Stimulated activated CD4-positive, alpha-beta T cell treated with anti-CD3 and anti-CD28 coated beads, Interleukin-4, amount 100 ng/mL, for 1 hour (primary cell): ENCODE measurements at regions not wholly inside any gene's neighbourhood (a gene's known extent, or its start where the extent isn't known, plus 50 kb on each side); places are given as distances from the start of the nearest gene placed in this dataset.
"Not testable (repeated sequence)": the region's sequence is repeated elsewhere in the genome, so short reads cannot be mapped to it uniquely, and the experiment has no call there.

ENCODE experiments used
- DNase-seq: peaks from one replicate; pipeline ENCODE4 v3.0.0-alpha.2; 2020

- no peak for DNase-seq
Measured at GRCh38 chr2:105489168-105489878, 90.5 kb upstream of the FHL2 start.

DNA sequence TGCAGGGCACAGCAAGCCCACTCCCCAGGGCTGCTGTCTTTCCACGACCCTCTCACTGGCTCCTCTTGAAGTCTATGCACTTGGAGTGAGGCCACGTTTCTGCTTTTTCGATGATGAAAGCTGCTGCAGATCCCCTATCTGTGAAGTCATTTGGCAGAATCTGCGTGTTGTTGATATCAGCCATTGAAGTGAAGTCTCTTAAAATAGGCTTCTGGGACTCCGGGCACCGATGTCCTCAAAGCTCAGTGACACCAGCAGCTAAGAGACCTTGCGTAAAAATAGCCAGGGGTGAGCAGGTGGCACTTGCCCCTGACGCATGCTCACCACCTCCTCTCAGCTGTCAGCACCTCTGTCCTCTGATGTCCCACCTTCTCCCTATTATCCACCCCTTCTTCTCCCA, 89.4 kb upstream of the FHL2 start:
- DNase-seq, result no peak

DNA sequence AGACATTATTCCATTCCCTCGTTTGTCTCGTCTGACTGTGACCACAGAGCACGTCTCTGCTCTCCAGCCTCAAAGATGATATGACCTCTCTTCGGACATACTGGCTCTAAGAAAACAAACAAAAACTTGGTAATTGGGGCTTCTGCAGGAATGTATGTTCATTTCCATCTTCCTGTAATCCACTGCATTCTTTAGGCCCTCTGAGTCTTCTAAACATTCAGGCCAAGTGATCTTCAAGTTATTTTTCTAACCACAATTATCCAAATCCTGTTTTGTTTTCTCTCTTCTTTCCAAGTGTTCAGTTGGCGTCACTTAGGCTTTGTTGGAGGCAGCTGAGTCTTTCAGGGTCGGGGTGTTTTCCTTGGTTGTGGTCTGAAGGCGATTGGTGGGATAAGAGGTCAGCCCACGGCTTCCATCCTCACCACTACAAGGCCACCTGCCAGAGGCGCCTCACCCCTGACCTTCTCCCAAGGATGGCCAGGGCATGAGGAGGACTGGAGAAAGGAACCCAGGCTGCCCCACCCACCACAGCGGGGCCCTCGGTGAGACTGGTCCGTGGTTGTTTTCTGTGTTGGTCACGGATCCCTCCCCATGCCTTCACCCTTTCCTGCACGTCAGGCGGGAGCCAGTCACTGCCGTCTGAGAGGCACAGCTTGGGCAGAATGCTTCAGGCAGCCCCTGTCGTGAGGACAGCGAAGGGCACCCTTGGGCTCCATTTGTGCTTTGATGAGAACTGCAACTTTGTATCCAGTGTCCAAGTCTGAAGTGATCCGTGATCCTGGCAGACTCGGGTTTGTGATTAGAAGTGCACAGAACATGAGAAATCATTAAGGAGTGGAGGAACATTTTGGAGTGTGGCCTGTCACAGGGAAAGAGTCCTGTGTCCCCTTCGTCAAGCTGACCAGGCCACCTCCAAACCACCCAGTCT, 88.6 kb upstream of the FHL2 start:
- no peak for DNase-seq

GRCh38 chr2:105486762-105487141, 87.9 kb upstream of the FHL2 start:
- no peak for DNase-seq

- DNase-seq, result no peak
Measured at GRCh38 chr2:105478670-105479069, 79.8 kb upstream of the FHL2 start.

DNA sequence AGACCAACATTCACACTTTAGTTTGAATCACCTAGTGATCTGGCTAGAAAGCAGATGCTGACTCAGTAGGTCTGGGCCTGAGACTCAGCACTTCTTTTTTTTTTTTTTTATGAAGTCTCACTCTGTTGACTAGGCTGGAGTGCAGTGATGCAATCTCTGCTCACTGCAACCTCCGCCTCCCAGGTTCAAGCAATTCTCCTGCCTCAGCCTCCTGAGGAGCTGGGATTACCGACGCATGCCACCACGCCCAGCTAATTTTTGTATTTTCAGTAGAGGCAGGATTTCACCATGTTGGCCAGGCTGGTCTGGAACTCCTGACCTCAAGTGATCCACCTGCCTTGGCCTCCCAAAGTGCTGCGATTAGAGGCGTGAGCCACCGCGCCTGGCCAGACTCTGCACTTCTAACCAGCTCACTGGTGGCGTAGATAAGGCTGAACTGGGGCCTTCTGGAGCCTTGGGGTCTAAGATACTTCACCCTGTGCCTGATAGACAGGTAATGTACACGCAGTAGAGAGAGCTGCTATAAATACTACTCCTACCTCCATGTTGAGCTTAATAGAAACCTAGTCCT, 78.3 kb upstream of the FHL2 start:
- DNase-seq, result not testable (repeated sequence)

GRCh38 chr2:105473011-105473410, 74.2 kb upstream of the FHL2 start:
- DNase-seq, result no peak

- DNase-seq, result no peak
Measured at GRCh38 chr2:105470979-105471378, 72.1 kb upstream of the FHL2 start.

- no peak for DNase-seq
Measured at GRCh38 chr2:105469781-105470180, 70.9 kb upstream of the FHL2 start.

DNA sequence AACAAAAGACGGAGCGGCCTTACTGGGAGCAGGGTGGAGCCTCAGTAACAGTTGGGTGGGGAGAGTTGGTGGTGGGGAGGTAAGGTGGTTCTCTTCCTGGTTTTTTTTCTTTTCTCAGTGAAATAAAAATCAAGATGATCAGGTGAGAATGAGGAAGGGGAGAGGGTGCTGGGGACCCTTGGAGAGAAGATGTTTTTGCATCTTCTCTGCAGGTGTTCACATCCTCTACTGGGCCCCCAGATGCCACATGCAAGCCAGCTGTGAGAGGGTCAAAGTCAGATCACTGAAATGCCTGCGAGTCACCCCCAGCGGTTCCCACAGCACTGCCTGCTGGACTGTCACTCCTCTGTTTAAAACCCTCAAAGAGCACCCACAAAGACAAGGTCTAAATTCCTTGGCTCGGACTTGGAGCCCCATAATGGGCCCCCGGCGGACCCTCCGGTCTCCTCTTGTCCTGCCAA, 69.8 kb upstream of the FHL2 start:
- DNase-seq, result no peak

DNA sequence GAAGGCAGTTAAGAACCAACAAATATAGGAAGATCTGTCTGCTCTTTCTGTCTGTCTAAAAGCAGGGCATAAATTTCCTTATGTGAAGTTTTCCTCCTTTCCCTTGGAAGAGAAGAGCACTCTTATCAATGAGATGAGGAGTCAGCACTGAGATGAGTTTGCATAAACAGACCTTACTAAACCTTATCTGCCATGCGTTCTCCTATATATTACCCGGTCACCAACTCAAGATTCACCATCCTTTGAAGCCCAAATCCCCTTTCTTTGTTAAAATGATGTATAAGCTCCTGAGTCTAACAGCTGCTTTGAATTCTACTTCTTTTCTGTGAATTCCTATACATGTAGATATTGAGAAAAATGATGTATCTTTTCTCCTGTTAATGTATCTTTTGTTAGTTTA, 65.5 kb upstream of the FHL2 start:
- no peak for DNase-seq

- DNase-seq, result no peak
Measured at GRCh38 chr2:105460048-105460732, 61.3 kb upstream of the FHL2 start.

DNA sequence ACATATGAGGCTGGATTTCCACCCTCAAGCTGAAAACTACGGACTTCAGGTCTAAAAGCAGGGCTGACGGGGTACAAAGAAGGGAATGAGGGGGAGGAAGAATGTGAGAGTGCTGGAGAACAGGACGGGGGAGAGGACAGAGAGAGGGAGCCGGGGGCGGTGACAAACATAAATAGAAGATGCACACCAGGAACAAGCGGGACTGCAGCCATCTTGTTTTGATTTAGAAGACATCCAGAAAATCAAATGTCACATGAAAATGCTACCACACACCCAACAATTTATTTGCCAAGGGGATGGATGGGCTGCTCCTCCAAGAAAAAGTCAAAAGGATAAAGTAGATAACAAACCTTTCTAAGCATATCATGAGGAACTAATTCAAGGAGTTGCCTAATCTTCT, 59.2 kb upstream of the FHL2 start:
- no peak for DNase-seq

- no peak for DNase-seq
Measured at GRCh38 chr2:105455488-105456003, 56.7 kb upstream of the FHL2 start.

GRCh38 chr2:105454801-105455485, 56.1 kb upstream of the FHL2 start:
- DNase-seq, result no peak

DNA sequence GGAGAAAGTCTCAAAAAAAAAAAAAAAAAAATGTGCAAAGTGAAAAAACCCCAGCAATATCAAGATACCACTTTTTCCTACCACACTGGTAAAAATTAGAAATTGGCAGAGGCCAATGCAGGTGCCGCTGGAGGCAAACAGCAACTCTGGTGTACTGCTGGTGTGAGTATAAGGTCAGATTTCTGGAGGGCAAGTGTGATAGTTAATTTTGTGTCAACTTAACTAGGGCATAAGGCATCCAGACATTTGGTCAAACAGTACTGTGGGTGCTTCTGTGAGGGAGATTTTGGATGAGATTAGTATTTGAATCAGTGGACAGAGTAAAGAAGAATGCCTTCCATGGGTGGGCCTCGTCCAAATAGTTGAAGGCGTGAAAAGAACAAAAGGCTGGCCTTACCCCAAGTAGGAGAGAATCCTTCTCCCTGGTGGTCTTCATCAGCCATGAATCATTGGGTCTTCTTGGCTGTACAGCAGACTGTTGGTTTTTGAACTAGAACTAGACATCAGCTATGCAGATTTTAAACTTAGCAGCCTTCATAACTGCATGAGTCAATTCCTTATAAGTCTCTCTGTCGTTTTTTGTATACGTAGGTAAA, 52.8 kb upstream of the FHL2 start:
- no peak for DNase-seq

- DNase-seq, result no peak
Measured at GRCh38 chr2:105450471-105450870, 51.6 kb upstream of the FHL2 start.

DNA sequence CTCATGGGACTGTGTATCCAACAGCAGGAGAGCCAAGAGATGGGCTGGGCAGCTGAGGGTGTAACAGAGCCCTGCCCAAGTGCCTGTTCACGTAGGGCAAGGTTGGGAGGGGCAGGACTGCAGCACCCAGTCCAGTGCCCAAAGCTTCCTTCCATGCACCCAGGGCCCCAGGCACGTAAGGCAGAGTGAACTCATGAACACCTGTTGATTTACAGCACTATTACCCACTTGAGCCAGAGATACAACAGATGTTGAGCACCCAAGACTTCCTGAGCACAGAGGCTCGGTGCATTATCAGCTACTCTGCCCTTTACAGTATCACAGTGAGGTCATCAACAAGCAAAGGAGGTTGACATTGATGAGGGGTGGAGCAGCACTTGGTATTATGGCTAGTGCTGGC, 50.2 kb upstream of the FHL2 start:
- DNase-seq, result no peak
